Activated T-helper 17 cell treated with anti-CD3 and anti-CD28 coated beads, Interleukin-2, amount 50 U/mL, for 72 hours (primary cell): ENCODE measurements at regions not wholly inside any gene's neighbourhood (a gene's known extent, or its start where the extent isn't known, plus 50 kb on each side); places are given as distances from the start of the nearest gene placed in this dataset.
"Not testable (repeated sequence)": the region's sequence is repeated elsewhere in the genome, so short reads cannot be mapped to it uniquely, and the experiment has no call there.

Source experiments
- ATAC-seq: fragments of 150-1000 bp; cut with Tn5 transposase; replicated peaks from 2 replicates; pipeline ENCODE4 v1.10.0; 2021; ENCODE audit warnings: mild to moderate bottlenecking, moderate library complexity
- H3K27ac Mint-ChIP-seq: one replicate; pipeline ENCODE4 v1.8.0; 2022; ENCODE audit warnings: mixed read lengths
- H3K27me3 Mint-ChIP-seq: one replicate; pipeline ENCODE4 v1.8.0; 2022; ENCODE audit warnings: mixed read lengths
- H3K36me3 Mint-ChIP-seq: one replicate; pipeline ENCODE4 v1.8.0; 2022; ENCODE audit warnings: low read depth, mild to moderate bottlenecking, mixed read lengths
- H3K4me1 Mint-ChIP-seq: one replicate; pipeline ENCODE4 v1.8.0; 2022; ENCODE audit warnings: mixed read lengths
- H3K4me3 Mint-ChIP-seq: one replicate; pipeline ENCODE4 v1.8.0; 2022; ENCODE audit warnings: mild to moderate bottlenecking, mixed read lengths
- H3K9me3 Mint-ChIP-seq: one replicate; pipeline ENCODE4 v1.8.0; 2022; ENCODE audit warnings: mixed read lengths

DNA sequence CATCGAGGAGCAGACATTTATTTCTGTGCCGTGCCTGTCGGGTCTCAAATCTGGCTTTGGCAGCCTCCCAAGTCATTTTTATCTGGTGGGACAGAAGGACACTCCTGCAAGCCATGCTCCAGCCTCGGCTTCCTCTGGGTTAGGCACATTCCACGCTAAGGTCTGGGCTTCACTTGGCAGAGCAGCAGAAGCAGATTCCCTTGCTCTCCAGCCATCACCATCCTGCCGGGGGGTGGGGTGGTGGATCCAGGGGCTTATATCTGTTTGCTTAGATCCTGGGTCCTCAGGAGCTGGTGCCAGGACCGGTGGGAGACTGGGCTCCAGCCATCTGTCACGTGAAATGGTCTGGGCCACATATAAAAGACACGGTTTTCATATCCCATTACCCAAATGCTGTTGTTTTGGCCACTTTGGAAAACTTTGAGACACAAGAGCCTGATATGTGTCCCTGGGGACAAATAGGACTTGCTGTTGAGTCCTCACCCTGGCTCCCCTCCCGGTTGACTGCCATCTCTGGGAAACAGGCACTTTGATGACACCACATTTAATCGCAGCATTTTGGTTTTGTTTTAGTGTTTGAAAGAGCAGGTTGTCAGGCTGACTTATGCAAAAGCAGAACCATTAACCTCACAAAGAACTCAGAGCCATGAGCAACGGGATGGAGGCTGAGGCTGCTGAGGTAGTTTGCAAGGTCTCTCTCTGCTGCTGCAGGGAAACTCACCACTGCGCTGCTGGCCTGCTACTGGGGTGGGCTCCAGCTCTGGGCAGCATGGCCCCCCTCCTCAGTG, 69.6 kb upstream of the PRMT8 start:
- no peak for ATAC-seq
- Mint-ChIP-seq H3K9me3 (no peaks in the 10 kb centered on the region), H3K4me1 (no peaks in the 10 kb centered on the region), H3K27ac (no peak overlapping the region), H3K36me3 (no peaks in the 10 kb centered on the region), H3K27me3 (peaks cover 19% of the 10 kb centered on the region), H3K4me3 (no peak overlapping the region)

DNA sequence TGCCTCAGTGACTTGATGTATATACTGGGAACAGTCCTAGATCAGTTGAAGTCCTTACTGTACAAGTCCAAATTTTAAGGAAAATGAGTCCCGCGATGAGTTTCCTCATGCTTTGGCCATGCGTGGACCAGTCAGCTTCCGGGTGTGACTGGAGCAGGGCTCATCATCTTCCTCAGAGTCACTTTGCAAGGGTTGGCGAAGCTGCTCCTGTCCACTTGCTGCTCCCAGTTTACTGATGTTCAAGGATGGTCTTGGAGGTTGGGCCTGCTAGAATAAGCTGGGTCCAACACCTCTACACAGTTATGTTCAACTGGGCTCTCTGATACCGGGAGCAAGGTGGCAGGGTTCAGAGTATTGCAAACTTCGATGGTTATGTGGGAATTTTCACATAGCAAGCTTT, 66.2 kb upstream of the PRMT8 start:
- H3K4me1 Mint-ChIP-seq, ATAC-seq, H3K27me3 Mint-ChIP-seq, H3K36me3 Mint-ChIP-seq, H3K4me3 Mint-ChIP-seq, H3K27ac Mint-ChIP-seq, H3K9me3 Mint-ChIP-seq: not testable (repeated sequence)

DNA sequence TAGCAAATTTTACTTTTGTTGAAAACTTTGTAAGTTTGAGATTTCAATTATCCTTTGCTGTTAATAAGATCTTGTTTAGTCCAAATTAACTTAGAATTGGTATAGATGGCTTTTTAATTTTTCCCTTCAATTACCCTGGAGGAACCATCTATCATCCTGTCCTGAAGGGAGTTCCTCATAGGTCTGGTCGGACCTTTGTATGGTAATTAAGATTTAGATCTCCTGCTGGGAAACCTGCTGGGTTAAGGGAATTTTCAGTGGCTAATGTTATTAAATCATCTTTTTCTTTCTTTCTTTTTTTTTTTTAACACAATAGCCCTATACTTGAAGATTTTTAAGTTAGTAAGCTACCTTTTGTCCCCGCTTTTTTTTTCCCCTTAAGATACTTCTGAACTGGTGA, 63.0 kb upstream of the PRMT8 start:
- H3K36me3 Mint-ChIP-seq, result no peaks in the 10 kb centered on the region
- peaks cover 6% of the 10 kb centered on the region for H3K27me3 Mint-ChIP-seq
- H3K27ac Mint-ChIP-seq, result no peak overlapping the region
- H3K4me1 Mint-ChIP-seq, result peaks cover 4% of the 10 kb centered on the region
- peaks cover 10% of the 10 kb centered on the region for H3K9me3 Mint-ChIP-seq
- no peak overlapping the region for H3K4me3 Mint-ChIP-seq
- ATAC-seq, result no peak

DNA sequence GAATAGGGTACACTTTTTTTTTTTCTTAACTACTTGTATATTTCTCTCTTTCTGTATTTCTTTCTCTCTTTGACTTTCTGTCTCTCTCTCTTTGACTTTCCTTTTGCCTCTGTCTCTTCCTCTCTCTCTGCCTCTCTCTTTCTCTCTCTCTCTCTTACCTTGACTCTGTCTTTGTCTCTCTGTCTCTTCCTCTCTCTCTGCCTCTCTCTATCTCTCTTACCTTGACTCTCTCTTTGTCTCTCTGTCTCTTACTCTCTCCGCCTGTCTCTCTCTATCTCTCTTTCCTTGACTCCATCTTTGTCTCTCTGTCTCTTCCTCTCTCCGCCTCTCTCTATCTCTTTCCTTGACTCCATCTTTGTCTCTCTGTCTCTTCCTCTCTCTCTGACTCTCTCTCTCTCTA, 62.4 kb upstream of the PRMT8 start:
- Mint-ChIP-seq H3K4me3 (no peak overlapping the region), H3K4me1 (peaks cover 4% of the 10 kb centered on the region)
- ATAC-seq, result no peak

DNA sequence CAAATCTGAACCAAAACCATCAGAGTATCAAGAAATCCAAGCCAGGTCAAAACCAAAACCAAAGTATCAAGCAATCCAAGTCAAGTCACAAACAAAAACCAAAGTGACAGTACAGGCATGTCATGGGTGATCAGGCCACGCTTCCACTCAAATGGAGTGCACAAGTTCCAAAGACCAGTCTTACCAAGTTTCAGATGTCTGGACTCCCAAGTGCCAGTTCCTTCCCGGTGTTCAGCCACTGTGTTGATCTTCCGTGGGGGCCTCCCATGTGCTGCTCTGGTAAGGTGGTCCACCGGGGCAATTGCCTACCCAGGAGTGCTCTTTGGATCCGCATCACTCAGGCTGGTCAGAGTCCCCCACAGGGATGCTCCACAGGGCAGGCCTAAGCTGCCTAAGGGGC, 61.5 kb upstream of the PRMT8 start:
- not testable (repeated sequence) for H3K9me3 Mint-ChIP-seq, H3K4me3 Mint-ChIP-seq, H3K27ac Mint-ChIP-seq, ATAC-seq, H3K4me1 Mint-ChIP-seq, H3K36me3 Mint-ChIP-seq, H3K27me3 Mint-ChIP-seq

More for the DNA sequence above, 62.4 kb upstream of the PRMT8 start:
- Mint-ChIP-seq H3K9me3 (peaks cover 10% of the 10 kb centered on the region), H3K36me3 (no peaks in the 10 kb centered on the region), H3K27me3 (peaks cover 6% of the 10 kb centered on the region), H3K27ac (no peak overlapping the region)

DNA sequence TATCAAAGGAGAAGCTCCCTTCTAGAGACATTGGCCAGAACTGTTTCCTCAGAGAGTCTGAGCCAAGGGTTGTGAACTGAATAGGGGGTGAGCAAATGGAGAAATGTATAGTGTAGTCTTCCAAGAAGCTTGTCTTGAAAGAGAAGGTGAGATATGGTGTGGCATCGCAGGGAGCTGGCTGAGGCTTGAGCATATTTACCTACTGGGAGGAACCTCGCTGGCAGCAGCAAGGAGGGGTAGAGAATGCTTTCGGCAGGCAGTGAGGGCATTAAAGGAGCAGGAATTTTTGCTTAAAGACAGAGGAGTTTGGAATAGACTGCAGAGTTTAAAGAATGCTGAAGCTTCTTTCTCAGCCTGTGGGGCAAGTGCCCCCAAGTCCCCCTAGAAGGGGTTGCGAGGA, 59.3 kb upstream of the PRMT8 start:
- peaks cover 10% of the 10 kb centered on the region for H3K9me3 Mint-ChIP-seq

DNA sequence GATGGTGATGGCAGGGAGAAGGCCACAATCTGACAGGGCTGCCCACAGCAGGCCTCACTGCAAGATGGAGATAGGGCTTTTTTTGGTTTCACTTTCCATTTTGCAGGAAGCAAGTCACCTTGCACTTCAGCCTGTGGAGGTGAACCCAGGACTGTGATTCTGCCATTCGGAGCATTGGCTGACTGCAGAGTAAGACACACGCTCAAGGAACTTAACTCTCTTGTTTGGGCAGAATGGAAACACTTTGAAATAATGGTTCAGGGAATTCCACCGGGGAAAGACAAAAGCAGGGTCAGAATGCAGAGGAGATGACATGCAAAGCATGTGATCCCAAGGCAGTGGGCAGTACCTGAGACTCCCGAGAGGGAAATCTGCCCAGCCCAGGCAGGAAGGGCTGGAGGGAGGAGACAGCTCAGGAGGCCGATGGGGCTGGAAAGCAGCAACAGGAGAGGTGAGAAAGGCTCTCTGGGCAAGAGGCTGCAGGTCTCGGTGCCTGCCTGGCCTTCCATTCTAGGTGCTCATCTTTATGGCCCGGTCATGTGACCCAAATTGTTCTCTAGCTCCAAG, 58.7 kb upstream of the PRMT8 start:
- H3K4me1 Mint-ChIP-seq, result peaks cover 4% of the 10 kb centered on the region
- no peaks in the 10 kb centered on the region for H3K36me3 Mint-ChIP-seq
- H3K27me3 Mint-ChIP-seq, result peaks cover 6% of the 10 kb centered on the region
- H3K27ac Mint-ChIP-seq, result peak overlapping the region; percentile 46
- ATAC-seq, result peak; percentile 53
- peaks cover 10% of the 10 kb centered on the region for H3K9me3 Mint-ChIP-seq
- H3K4me3 Mint-ChIP-seq, result peak overlapping the region; percentile 9

More for the DNA sequence above, 59.3 kb upstream of the PRMT8 start:
- peaks cover 4% of the 10 kb centered on the region for H3K4me1 Mint-ChIP-seq
- peak overlapping the region; percentile 46 for H3K27ac Mint-ChIP-seq
- H3K36me3 Mint-ChIP-seq, result no peaks in the 10 kb centered on the region
- peak overlapping the region; percentile 9 for H3K4me3 Mint-ChIP-seq
- ATAC-seq, result no peak
- H3K27me3 Mint-ChIP-seq, result peaks cover 6% of the 10 kb centered on the region

DNA sequence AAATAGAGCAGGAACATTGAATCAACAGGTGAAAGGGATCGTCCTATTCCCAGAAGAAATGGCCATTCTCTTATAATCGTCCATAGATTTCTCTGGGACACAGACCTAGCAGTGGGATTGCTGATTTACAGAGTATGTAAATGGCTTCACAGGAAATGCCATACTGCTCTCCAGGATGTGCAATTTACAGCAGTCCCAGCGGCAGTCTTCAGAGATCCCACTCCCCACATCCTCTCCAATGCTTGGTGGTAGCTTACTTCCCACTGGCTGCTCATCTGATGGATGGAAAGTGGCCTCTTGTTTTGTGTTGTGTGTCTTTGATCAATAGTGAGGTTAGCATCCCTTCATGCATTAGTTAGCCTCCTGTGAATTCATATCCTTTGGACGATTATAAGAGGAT, 58.1 kb upstream of the PRMT8 start:
- ATAC-seq, result no peak
- no peak overlapping the region for H3K27ac Mint-ChIP-seq
- peaks cover 10% of the 10 kb centered on the region for H3K9me3 Mint-ChIP-seq
- H3K36me3 Mint-ChIP-seq, result no peaks in the 10 kb centered on the region
- H3K27me3 Mint-ChIP-seq, result peaks cover 6% of the 10 kb centered on the region
- peaks cover 4% of the 10 kb centered on the region for H3K4me1 Mint-ChIP-seq
- peak overlapping the region; percentile 9 for H3K4me3 Mint-ChIP-seq

DNA sequence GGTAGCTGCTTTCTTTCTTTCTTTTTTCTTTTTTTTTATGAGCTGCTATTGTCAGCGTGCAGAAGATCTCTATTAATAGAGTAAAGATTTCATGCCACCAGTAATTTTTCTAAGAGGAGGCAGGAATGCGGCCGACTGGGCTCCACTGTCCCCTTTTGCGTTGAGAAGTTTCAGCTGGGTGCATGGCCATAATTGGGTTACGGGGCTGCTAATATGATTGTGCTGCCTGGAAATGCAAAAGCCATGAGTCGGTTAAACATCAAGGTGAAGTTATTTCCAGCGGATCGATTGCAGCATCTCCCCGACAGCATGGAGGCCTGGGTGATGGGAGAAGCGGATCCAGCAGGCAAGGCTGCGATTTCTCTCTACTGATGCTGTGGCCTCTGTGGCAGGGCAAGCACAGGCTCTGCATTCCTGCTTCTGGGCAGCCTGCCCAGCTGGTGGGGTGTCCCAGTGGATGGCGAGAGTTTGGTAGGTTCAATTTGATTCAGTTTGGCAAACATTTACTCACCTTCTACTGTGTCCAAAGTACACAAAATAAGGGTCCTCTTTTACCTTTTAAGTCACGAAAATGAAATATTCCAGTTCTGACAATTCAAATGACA, 54.4 kb upstream of the PRMT8 start:
- H3K27me3 Mint-ChIP-seq, result peaks cover 3% of the 10 kb centered on the region
- H3K9me3 Mint-ChIP-seq, result peaks cover 2% of the 10 kb centered on the region
- no peak overlapping the region for H3K27ac Mint-ChIP-seq
- H3K4me3 Mint-ChIP-seq, result no peak overlapping the region
- no peaks in the 10 kb centered on the region for H3K36me3 Mint-ChIP-seq
- H3K4me1 Mint-ChIP-seq, result peaks cover 3% of the 10 kb centered on the region
- no peak for ATAC-seq

DNA sequence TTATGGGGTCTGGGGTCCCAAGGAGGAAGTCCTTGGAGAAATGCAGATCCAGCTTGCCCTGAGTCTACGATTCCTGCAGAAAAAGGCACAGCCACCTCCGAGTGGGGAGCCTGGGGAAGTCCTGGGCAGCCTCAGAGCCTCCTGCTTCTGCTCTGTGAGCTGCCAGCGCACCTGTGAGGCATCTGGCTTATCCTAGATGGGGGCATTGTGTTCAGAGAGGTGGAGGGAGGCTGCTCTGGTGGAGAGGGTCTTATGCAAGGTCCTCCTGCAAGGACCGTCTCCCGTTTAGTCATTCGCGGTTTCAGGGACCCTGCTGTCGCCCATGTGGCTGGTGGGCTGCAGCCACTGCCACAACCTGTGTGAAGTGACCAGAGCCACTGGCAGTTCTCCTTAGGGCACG, 53.0 kb upstream of the PRMT8 start:
- Mint-ChIP-seq H3K36me3 (no peaks in the 10 kb centered on the region), H3K4me1 (no peaks in the 10 kb centered on the region), H3K9me3 (no peaks in the 10 kb centered on the region), H3K27me3 (peaks cover 8% of the 10 kb centered on the region), H3K27ac (no peak overlapping the region), H3K4me3 (no peak overlapping the region)
- ATAC-seq, result no peak

DNA sequence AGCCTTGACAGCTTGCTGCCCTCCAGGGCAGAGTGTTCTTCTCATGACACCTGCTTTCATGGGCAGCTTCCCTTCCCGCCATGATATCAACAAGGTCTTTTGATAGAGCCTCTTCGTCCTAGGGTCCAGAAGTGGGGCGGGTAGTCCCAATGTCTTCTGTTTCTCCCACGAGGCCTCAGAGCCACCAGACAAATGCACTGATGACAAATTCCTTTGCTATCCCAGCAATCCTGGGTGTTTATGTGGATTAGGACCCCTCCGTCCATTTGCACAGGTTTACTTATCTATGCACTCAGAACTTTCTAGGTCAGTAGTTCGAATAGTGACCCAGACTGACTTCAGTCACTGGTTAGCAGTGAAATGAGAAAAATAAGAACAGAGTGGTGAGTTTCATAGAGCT, 52.6 kb upstream of the PRMT8 start:
- Mint-ChIP-seq H3K27ac (no peak overlapping the region), H3K9me3 (no peaks in the 10 kb centered on the region), H3K27me3 (peaks cover 8% of the 10 kb centered on the region), H3K36me3 (no peaks in the 10 kb centered on the region), H3K4me1 (no peaks in the 10 kb centered on the region), H3K4me3 (no peak overlapping the region)
- ATAC-seq, result no peak
